ENCODE measurements at regions not wholly inside any gene's neighbourhood (a gene's known extent, or its start where the extent isn't known, plus 50 kb on each side); places are given as distances from the start of the nearest gene placed in this dataset.

GRCh38 chr12:124459852-124460645 is 107.4 kb downstream of the NCOR2 start:
- Histone ChIP-seq H3K9me2 (ENCODE audit: low read depth, low read length) (no peaks in the 10 kb centered on the region), H2AFZ (ENCODE audit: low read length) (no peak overlapping the region), H3K9me3 (ENCODE audit: low read length) (no peaks in the 10 kb centered on the region), H4K20me1 (ENCODE audit: insufficient read depth, low read length) (no peaks in the 10 kb centered on the region), H3K4me3 (ENCODE audit: low read depth, low read length, poor library complexity, severe bottlenecking) (no peak overlapping the region), H3K4me2 (ENCODE audit: low read length) (no peak overlapping the region), H3K79me2 (ENCODE audit: insufficient read depth, low read length) (no peaks in the 10 kb centered on the region), H3K36me3 (ENCODE audit: insufficient read depth, low read length) (peaks cover 16% of the 10 kb centered on the region), H3K27ac (ENCODE audit: low read depth, low read length, poor library complexity, severe bottlenecking) (no peak overlapping the region), H3K9ac (ENCODE audit: low read length) (no peak overlapping the region), H3F3A (ENCODE audit: insufficient read depth, low read length) (no peaks in the 10 kb centered on the region), H3K4me1 (ENCODE audit: insufficient read depth, low read length, severe bottlenecking) (peaks cover 23% of the 10 kb centered on the region), H3K27me3 (ENCODE audit: insufficient read depth, low read length) (no peaks in the 10 kb centered on the region)
- no peak for TF ChIP-seq CTCF (IDR thresholded peaks at IDR 0.05; ENCODE audit: low read length)
- TF ChIP-seq EZH2 (IDR thresholded peaks at IDR 0.05; ENCODE audit: borderline replicate concordance, low read length): no peak

DNA sequence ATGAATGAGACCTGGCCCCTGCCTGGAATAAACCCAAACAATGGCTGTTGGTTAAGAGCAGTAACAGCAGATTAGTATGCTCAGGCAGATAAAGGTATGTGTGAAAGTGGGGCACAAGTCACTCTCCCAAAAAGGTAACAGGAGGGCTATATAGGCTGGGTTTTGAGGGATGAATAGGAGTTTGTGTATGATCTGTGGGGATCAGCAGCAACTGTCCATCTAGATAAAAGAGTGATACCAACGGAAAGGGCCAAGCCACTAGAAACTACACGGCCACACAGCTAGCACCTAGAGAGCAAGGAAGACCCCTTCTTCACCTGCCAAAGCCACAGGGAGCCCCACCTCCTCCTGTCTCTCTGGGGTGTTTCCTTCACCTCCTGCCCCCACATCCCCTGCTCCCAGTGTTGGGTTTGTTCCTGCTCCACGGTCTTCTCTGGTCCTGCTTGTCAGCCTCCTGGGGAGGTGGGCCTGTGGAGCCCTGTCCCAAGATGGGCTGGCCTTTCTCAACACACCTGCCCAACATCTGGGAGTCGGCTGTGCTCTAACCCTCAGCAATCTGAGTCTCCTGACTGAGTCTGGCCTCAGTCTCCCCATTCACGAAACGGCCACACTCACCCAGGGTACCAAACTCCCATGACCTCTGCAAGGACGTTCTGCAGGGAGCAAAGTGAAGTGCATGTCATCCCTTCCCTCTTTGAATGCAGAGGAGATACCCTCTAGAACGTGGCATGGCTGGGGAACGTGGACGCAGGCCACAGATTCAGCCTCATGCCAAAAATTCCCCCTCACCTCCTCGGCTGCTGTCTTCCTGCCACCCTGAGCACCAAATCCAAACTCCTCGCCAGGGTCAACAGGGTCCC is 108.2 kb downstream of the NCOR2 start:
- H3F3A ChIP-seq (ENCODE audit: insufficient read depth, low read length): no peaks in the 10 kb centered on the region
- peaks cover 31% of the 10 kb centered on the region for H3K4me1 ChIP-seq (ENCODE audit: insufficient read depth, low read length, severe bottlenecking)
- H3K27me3 ChIP-seq (ENCODE audit: insufficient read depth, low read length): no peaks in the 10 kb centered on the region
- no peaks in the 10 kb centered on the region for H3K9me2 ChIP-seq (ENCODE audit: low read depth, low read length)
- no peaks in the 10 kb centered on the region for H4K20me1 ChIP-seq (ENCODE audit: insufficient read depth, low read length)
- no peaks in the 10 kb centered on the region for H3K9me3 ChIP-seq (ENCODE audit: low read length)
- no peaks in the 10 kb centered on the region for H3K79me2 ChIP-seq (ENCODE audit: insufficient read depth, low read length)
- TF ChIP-seq CTCF (IDR thresholded peaks at IDR 0.05; ENCODE audit: low read length) (no peak), EZH2 (IDR thresholded peaks at IDR 0.05; ENCODE audit: borderline replicate concordance, low read length) (no peak)
- H3K4me3 ChIP-seq (ENCODE audit: low read depth, low read length, poor library complexity, severe bottlenecking): no peak overlapping the region
- 0 out of 2 replicates have a peak, but pooled peaks cover 12% of the 10 kb centered on the region for H3K36me3 ChIP-seq (ENCODE audit: insufficient read depth, low read length)
- no peak overlapping the region for H2AFZ ChIP-seq (ENCODE audit: low read length)
- no peak overlapping the region for H3K4me2 ChIP-seq (ENCODE audit: low read length)
- no peak overlapping the region for H3K9ac ChIP-seq (ENCODE audit: low read length)
- no peak overlapping the region for H3K27ac ChIP-seq (ENCODE audit: low read depth, low read length, poor library complexity, severe bottlenecking)

DNA sequence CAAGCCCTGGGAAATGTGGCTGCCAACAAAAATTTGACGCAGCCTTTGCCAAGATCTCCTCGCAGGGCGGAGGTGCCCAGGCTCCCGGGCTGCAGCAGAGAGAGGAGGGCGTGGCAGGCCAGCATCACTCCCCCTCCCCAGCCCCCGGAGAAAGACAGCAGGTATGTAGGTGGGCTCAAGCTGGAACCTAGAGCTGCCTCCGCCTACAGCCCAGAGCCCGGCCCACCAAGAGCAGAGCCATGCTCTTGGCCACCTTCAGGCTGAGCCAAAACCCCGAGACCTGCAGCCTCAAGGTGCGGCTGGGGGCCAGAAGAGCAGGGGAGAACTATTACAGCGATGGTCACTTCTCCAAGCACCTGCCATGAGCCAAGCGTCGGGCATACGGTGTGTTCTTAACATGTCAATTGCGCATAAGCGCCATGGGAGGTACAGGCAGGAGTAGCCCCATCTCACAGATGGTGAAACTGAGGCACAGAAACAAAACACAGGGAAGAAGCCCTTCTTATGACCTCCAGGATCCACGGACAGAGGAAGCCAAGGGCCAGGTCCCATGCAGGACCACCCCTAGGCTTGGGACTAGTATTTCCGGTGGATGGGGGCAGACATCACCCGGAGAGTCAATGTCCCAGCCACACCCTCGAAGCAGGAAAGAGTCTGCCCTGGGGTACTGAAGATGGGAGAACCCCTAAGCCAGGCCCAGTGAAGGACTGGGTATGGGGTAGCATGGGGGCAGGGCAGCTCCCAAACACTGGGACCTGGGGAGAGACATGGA is 109.0 kb downstream of the NCOR2 start:
- Histone ChIP-seq H3K4me2 (ENCODE audit: low read length) (no peak overlapping the region), H3F3A (ENCODE audit: insufficient read depth, low read length) (no peaks in the 10 kb centered on the region), H3K9me2 (ENCODE audit: low read depth, low read length) (no peaks in the 10 kb centered on the region), H3K4me1 (ENCODE audit: insufficient read depth, low read length, severe bottlenecking) (peaks cover 39% of the 10 kb centered on the region), H3K9ac (ENCODE audit: low read length) (no peak overlapping the region), H4K20me1 (ENCODE audit: insufficient read depth, low read length) (no peaks in the 10 kb centered on the region), H3K79me2 (ENCODE audit: insufficient read depth, low read length) (no peaks in the 10 kb centered on the region), H3K36me3 (ENCODE audit: insufficient read depth, low read length) (0 out of 2 replicates have a peak, but pooled peaks cover 12% of the 10 kb centered on the region), H3K9me3 (ENCODE audit: low read length) (no peaks in the 10 kb centered on the region), H2AFZ (ENCODE audit: low read length) (no peak overlapping the region), H3K4me3 (ENCODE audit: low read depth, low read length, poor library complexity, severe bottlenecking) (no peak overlapping the region), H3K27ac (ENCODE audit: low read depth, low read length, poor library complexity, severe bottlenecking) (no peak overlapping the region), H3K27me3 (ENCODE audit: insufficient read depth, low read length) (no peaks in the 10 kb centered on the region)
- TF ChIP-seq EZH2 (IDR thresholded peaks at IDR 0.05; ENCODE audit: borderline replicate concordance, low read length) (no peak), CTCF (IDR thresholded peaks at IDR 0.05; ENCODE audit: low read length) (no peak)
